Activated CD4-positive, alpha-beta T cell treated with anti-CD3 and anti-CD28 coated beads, Interleukin-10, Interleukin-2, amounts not matched to agents 100 ng/mL and 50 ng/mL, durations not matched to agents 16 hours and 8 hours (primary cell): ENCODE measurements at regions not wholly inside any gene's neighbourhood (a gene's known extent, or its start where the extent isn't known, plus 50 kb on each side); places are given as distances from the start of the nearest gene placed in this dataset.
"Not testable (repeated sequence)": the region's sequence is repeated elsewhere in the genome, so short reads cannot be mapped to it uniquely, and the experiment has no call there.

Experiments
- DNase-seq: peaks from one replicate; pipeline ENCODE4 v3.0.0-alpha.2; 2020

- peak; percentile 38 for DNase-seq
Measured at GRCh38 chr21:14753466-14754258, 207.5 kb upstream of the SAMSN1 start.

- DNase-seq: no peak
Measured at GRCh38 chr21:14753069-14753465, 207.0 kb upstream of the SAMSN1 start.

DNA sequence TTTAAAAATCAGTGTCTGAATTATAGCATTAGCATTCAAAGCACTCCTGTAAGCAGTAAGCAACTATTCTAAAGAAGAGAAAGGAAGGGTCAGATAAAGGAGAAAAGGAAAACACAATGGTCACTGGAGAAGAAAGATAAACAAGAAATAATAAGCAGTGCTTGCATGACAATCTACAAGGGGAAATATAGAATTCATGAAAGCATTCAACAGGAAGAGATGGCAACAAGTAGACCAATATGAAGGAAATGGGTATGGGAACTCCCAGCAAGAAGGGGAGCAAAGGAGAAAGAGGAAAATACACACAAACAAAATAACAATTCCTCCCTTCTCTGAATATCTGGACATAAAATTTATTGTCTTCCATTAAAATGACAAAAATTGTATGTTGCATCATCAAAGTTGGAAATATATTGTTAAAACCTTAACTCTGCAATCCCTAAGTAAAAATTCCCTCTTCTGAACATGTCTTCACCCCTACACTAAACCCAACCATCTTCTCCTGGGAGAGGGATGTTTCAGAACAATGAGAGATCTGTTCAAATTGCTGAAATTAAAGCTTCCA, 206.3 kb upstream of the SAMSN1 start:
- DNase-seq: no peak

GRCh38 chr21:14751602-14752344, 205.7 kb upstream of the SAMSN1 start:
- DNase-seq: no peak

GRCh38 chr21:14751011-14751410, 204.9 kb upstream of the SAMSN1 start:
- DNase-seq: no peak

DNA sequence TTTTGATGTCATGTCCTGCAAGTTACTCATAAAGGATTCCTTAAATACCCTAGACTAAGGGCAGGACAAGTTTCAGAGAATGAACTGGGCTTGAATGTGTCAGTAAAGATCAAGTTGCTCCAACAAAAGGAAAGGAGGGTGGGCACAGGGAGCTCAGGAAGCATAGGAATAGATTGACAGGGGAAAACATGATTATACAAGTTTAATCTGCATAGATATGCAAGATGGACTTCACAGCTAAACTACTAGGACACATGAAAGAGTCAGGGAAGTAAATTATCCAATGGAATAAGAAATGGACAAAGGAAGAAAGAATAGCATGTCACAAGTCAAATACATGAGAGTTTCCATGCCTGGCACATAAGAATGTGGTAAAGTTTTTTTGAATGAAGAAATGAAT, 203.9 kb upstream of the SAMSN1 start:
- no peak for DNase-seq

DNA sequence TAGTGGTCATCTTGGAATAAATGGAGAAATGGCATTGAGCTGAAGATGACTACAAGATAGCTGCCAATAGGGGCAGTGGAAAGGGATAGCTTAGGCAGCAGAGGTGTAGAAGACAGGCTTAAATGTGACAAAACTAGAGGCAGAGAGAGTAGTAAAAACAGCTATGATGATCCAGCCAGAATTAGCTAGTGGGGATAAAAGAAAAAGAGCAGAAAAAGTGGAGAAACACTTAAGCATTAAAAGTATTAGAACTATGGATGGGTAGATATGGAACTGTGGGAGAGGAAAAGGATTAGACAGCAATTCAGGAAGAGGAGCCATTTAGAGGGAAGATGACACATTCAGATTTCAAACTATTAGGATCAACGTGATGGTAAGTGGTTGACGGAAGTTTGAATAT, 202.5 kb upstream of the SAMSN1 start:
- DNase-seq: no peak

- no peak for DNase-seq
Measured at GRCh38 chr21:14744368-14744767, 198.3 kb upstream of the SAMSN1 start.

DNA sequence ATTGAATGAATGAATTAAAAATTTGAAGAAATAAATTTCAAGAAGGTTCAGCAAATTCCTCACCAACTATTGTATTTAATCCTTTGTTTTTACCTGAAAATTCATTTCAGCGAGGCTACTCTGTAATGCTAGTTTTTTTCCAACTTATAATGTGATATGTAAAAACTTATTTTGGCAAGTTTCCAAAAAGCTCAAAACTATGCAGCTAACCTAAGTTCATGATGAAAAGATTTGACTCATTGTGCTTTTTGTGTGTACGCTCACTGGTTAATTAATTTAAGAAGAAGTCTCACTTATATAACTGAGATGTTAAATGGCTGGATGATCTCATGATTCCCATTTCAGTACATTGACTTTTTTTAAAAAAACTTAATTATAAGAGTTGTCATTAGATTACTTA, 196.0 kb upstream of the SAMSN1 start:
- DNase-seq: no peak

GRCh38 chr21:14741256-14741655, 195.1 kb upstream of the SAMSN1 start:
- DNase-seq: no peak

DNA sequence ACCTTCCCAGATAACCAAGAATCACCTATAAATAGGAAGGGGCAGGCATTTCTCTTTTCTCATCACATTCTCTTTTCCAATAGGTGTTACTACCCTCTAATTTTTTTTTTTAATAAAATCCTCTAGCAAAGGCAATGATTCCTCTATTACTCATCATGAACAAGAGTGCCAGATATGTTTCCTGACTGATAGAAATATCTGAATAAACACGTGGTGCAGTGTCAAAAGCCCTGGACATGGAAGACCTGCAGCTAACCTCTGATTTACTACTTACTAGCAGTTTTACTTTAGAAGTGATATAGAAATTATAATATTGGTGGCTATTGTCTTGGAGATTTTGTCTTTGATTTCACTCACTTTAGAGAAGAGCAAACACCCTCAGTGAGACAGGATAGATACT, 194.6 kb upstream of the SAMSN1 start:
- no peak for DNase-seq

DNA sequence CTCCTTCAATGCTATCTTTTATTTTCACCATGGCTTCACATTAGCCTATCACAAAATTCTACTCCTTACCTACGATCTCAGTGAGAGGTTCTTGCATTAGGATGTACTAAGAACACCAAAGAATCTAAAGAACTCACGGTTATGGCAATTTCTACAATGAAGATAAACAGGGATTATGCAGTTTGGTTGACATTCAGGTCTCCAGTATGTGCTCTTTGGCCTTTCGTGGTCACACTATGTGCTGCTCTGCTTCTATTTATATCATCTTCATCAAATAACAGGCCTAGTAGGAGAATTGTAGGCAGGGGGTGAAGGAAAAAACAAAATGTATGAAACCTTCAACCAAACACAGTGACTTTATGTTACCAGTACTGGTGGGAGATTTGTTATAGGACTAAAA, 194.0 kb upstream of the SAMSN1 start:
- DNase-seq: no peak

DNA sequence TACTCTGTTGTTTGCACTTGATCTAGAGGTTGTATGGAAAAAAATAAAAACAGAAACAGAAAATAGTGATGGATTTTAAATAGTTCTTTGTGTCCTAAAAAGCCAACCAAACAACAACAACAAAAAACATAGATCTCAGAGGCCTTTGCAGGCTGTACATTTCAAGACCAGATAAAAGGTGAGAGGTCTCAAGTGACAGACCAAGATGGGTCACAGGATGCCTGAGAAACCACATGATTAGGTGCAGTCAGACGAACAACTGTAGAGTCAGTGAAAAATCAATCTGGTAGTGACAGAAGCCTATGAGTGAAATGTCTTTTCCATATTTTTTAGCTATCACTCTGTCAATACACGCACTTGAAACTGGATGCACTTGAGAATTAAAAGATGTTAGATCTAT, 193.5 kb upstream of the SAMSN1 start:
- no peak for DNase-seq

- not testable (repeated sequence) for DNase-seq
Measured at GRCh38 chr21:14738576-14738975, 192.5 kb upstream of the SAMSN1 start.

GRCh38 chr21:14737922-14738321, 191.8 kb upstream of the SAMSN1 start:
- DNase-seq: peak; percentile 83

DNA sequence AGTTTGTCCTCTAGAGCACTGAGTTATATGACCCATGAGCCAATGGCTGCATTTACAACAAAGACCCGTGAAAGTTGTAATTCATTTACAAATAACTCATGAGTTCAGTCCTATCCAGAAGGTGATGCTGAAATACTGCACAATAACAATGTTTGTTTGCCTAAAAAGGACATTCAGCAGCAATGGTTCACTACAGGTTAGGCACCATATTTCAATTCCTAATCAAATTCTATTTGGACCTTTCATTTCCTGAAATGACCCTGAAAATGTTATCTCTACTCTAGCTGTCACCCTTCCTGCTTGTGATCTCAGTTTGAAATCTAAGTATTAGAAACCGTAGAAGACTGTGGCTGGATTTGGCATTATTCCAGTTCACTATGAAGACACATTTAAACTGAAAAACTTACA, 191.2 kb upstream of the SAMSN1 start:
- DNase-seq: peak; percentile 32

DNA sequence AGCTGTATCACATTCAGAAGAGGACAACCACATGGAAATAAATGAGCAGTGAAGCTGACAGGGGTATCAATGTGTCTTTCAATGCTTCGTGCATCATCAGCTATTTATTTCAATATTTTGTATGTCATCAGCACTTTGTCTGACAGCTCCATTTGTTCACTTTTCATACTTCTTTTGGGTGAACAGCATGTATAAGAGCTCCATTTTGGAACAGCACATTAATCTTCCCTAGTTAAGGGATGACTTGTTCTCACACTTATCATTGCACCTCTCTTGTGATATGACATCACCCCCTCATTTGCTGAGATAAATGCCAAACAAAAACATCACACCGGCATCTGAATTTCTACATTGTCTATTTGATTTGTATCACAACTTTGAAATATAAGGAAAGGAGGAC, 190.6 kb upstream of the SAMSN1 start:
- peak; percentile 46 for DNase-seq

- DNase-seq: peak; percentile 67
Measured at GRCh38 chr21:14736162-14736561, 190.0 kb upstream of the SAMSN1 start.

DNA sequence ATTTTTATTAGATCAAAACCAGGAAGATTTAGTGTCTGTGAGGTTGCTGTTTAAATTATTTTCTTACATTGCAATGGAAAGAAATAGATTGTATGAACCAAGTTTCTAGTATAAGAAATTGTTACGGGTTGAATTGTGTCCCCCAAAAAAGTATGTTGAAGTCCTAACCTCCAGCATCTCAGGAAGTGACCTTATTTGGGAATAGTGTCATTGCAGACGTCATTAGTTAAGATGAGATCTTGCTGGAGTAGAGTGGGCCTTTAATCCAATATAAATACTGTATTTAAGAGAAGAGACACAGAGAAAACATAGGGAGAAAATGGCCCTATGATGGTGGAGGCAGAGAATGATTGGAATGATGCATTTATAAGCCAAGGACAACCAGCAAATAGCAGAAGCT, 188.7 kb upstream of the SAMSN1 start:
- no peak for DNase-seq

- no peak for DNase-seq
Measured at GRCh38 chr21:14734191-14734590, 188.1 kb upstream of the SAMSN1 start.

GRCh38 chr21:14725219-14725618, 179.1 kb upstream of the SAMSN1 start:
- no peak for DNase-seq

GRCh38 chr21:14722841-14723483, 176.8 kb upstream of the SAMSN1 start:
- DNase-seq: peak; percentile 57

GRCh38 chr21:14720237-14720636, 174.1 kb upstream of the SAMSN1 start:
- no peak for DNase-seq

DNA sequence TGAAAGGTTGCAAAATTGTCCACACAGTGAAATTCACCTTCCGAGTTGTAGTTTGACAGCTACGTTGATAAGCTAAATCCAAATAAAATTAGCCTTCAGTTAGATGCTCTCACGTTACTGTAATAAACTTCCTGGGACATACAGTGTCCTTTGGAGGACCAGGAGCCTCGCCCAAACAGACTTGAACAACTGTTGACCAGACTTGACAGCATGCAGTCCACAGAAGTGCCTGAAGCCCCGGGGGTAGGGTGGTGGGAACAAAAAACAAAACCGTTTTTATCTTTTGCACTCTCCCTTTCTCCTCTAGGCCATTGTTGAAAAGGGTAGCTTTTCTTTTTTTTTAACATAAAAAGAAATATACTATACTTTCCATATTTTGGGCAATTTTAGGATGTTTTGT, 172.8 kb upstream of the SAMSN1 start:
- DNase-seq: no peak
